Sigmoid colon (tissue), 4 donors: ENCODE measurements at regions not wholly inside any gene's neighbourhood (a gene's known extent, or its start where the extent isn't known, plus 50 kb on each side); places are given as distances from the start of the nearest gene placed in this dataset.

ENCODE experiments used
- CTCF ChIP-seq, 4 experiments: fragments of 450-650 bp in 3 of 4; fragments of 200-600 bp in 1 of 4; IDR thresholded peaks; one replicate each; pipeline ENCODE4 v1.5.1; 2016 to 2019; ENCODE audit warnings: antibody characterized with exemption in 4 of 4, mild to moderate bottlenecking in 3 of 4, moderate library complexity in 2 of 4
- POLR2AphosphoS5 ChIP-seq, 4 donors: sonication (generic); formaldehyde crosslinking; IDR thresholded peaks; one replicate each; pipeline ENCODE4 v1.6.1; 2017; ENCODE audit warnings: antibody characterized with exemption in 4 of 4

- TF ChIP-seq CTCF (IDR thresholded peaks at IDR 0.05) (no peak), POLR2AphosphoS5 (IDR thresholded peaks at IDR 0.05) (no peak)
Observed at GRCh38 chr16:49168126-49168525, 113.5 kb downstream of the CBLN1 start.
